ENCODE measurements at regions not wholly inside any gene's neighbourhood (a gene's known extent, or its start where the extent isn't known, plus 50 kb on each side); places are given as distances from the start of the nearest gene placed in this dataset.

DNA sequence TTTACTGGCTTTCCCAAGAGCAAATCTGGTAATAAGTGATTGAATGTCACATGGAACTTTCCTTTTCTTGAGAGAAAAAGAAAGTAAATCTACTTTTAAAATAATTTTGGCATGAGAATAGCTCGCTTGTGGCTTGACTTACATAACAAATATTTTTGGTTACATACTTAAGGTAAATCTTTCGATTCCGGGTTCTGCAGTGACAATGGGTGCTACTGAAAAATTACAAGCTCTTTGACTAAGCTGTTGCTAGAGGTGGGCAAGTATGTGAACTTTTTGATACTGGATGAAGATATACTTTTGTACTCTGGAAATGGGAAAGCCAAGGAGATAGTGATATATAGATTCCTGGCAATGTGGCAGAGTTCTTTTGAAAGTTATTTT is 51.9 kb upstream of the OTOL1 start:
- no peak overlapping the region for H3K27ac ChIP-seq (ENCODE audit: low read depth, low read length)
- no peaks in the 10 kb centered on the region for H3K4me1 Mint-ChIP-seq (ENCODE audit: low read depth, unreplicated experiment)
- no peaks in the 10 kb centered on the region for H3K79me2 ChIP-seq (ENCODE audit: insufficient read depth, low read length)

GRCh38 chr3:161443921-161444693 is 52.5 kb upstream of the OTOL1 start:
- DNase-seq (ENCODE audit: low read depth) = no peak
- H3K4me3 ChIP-seq (ENCODE audit: insufficient read depth, low read depth, low read length) = no peak overlapping the region
- no peaks in the 10 kb centered on the region for H3K27me3 Mint-ChIP-seq (ENCODE audit: low read depth, unreplicated experiment)
- H3K9me3 ChIP-seq (ENCODE audit: insufficient read depth, low read depth, low read length) = no peaks in the 10 kb centered on the region
- H3K27me3 ChIP-seq (ENCODE audit: insufficient read depth, low read length) = no peaks in the 10 kb centered on the region
- no peak overlapping the region for H3K27ac Mint-ChIP-seq (ENCODE audit: unreplicated experiment)
- H3K79me2 ChIP-seq (ENCODE audit: insufficient read depth, low read length) = no peaks in the 10 kb centered on the region
- FAIRE-seq = no peak
- H3K4me3 Mint-ChIP-seq (ENCODE audit: unreplicated experiment) = no peak overlapping the region
- no peak overlapping the region for H3K4me2 ChIP-seq (ENCODE audit: low read length)
- no peak for TF ChIP-seq EZH2 (IDR thresholded peaks at IDR 0.05; ENCODE audit: insufficient read depth, low read length)
- TF ChIP-seq, protein P1, sequence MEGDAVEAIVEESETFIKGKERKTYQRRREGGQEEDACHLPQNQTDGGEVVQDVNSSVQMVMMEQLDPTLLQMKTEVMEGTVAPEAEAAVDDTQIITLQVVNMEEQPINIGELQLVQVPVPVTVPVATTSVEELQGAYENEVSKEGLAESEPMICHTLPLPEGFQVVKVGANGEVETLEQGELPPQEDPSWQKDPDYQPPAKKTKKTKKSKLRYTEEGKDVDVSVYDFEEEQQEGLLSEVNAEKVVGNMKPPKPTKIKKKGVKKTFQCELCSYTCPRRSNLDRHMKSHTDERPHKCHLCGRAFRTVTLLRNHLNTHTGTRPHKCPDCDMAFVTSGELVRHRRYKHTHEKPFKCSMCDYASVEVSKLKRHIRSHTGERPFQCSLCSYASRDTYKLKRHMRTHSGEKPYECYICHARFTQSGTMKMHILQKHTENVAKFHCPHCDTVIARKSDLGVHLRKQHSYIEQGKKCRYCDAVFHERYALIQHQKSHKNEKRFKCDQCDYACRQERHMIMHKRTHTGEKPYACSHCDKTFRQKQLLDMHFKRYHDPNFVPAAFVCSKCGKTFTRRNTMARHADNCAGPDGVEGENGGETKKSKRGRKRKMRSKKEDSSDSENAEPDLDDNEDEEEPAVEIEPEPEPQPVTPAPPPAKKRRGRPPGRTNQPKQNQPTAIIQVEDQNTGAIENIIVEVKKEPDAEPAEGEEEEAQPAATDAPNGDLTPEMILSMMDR (IDR thresholded peaks at IDR 0.05; ENCODE audit: insufficient read depth, low read depth, low read length) = no peak
- H3K36me3 ChIP-seq (ENCODE audit: insufficient read depth, low read length) = no peaks in the 10 kb centered on the region
- H3K4me1 Mint-ChIP-seq (ENCODE audit: low read depth, unreplicated experiment) = no peaks in the 10 kb centered on the region
- no peaks in the 10 kb centered on the region for H4K20me1 ChIP-seq (ENCODE audit: insufficient read depth, low read length)
- H3K27ac ChIP-seq (ENCODE audit: low read depth, low read length) = no peak overlapping the region
- H3K9me3 Mint-ChIP-seq (ENCODE audit: unreplicated experiment) = no peaks in the 10 kb centered on the region
- H3K36me3 Mint-ChIP-seq (ENCODE audit: low read depth, unreplicated experiment) = no peaks in the 10 kb centered on the region
- no peak overlapping the region for H2AFZ ChIP-seq (ENCODE audit: low read depth, low read length)
- H3K9ac ChIP-seq (ENCODE audit: low read length) = no peak overlapping the region
- H3K4me1 ChIP-seq (ENCODE audit: insufficient read depth, low read length) = no peaks in the 10 kb centered on the region

More for the DNA sequence above, 51.9 kb upstream of the OTOL1 start:
- Histone ChIP-seq H3K27me3 (ENCODE audit: insufficient read depth, low read length) (no peaks in the 10 kb centered on the region), H4K20me1 (ENCODE audit: insufficient read depth, low read length) (no peaks in the 10 kb centered on the region), H3K9me3 (ENCODE audit: insufficient read depth, low read depth, low read length) (no peaks in the 10 kb centered on the region), H3K9ac (ENCODE audit: low read length) (no peak overlapping the region), H2AFZ (ENCODE audit: low read depth, low read length) (no peak overlapping the region), H3K4me2 (ENCODE audit: low read length) (no peak overlapping the region), H3K4me3 (ENCODE audit: insufficient read depth, low read depth, low read length) (no peak overlapping the region), H3K36me3 (ENCODE audit: insufficient read depth, low read length) (no peaks in the 10 kb centered on the region), H3K4me1 (ENCODE audit: insufficient read depth, low read length) (no peaks in the 10 kb centered on the region)
- FAIRE-seq = no peak
- no peak for TF ChIP-seq EZH2 (IDR thresholded peaks at IDR 0.05; ENCODE audit: insufficient read depth, low read length)
- TF ChIP-seq, protein P1 (IDR thresholded peaks at IDR 0.05; ENCODE audit: insufficient read depth, low read depth, low read length) = no peak
- DNase-seq (ENCODE audit: low read depth) = no peak
- Mint-ChIP-seq H3K4me3 (ENCODE audit: unreplicated experiment) (no peak overlapping the region), H3K36me3 (ENCODE audit: low read depth, unreplicated experiment) (no peaks in the 10 kb centered on the region), H3K27ac (ENCODE audit: unreplicated experiment) (no peak overlapping the region), H3K9me3 (ENCODE audit: unreplicated experiment) (no peaks in the 10 kb centered on the region), H3K27me3 (ENCODE audit: low read depth, unreplicated experiment) (no peaks in the 10 kb centered on the region)

- H3K27ac Mint-ChIP-seq (ENCODE audit: unreplicated experiment) = no peak overlapping the region
- Histone ChIP-seq H3K4me3 (ENCODE audit: insufficient read depth, low read depth, low read length) (no peak overlapping the region), H3K9me3 (ENCODE audit: insufficient read depth, low read depth, low read length) (no peaks in the 10 kb centered on the region), H3K79me2 (ENCODE audit: insufficient read depth, low read length) (no peaks in the 10 kb centered on the region), H3K9ac (ENCODE audit: low read length) (no peak overlapping the region), H4K20me1 (ENCODE audit: insufficient read depth, low read length) (no peaks in the 10 kb centered on the region), H3K27ac (ENCODE audit: low read depth, low read length) (no peak overlapping the region), H2AFZ (ENCODE audit: low read depth, low read length) (no peak overlapping the region), H3K36me3 (ENCODE audit: insufficient read depth, low read length) (no peaks in the 10 kb centered on the region), H3K4me2 (ENCODE audit: low read length) (no peak overlapping the region), H3K4me1 (ENCODE audit: insufficient read depth, low read length) (no peaks in the 10 kb centered on the region), H3K27me3 (ENCODE audit: insufficient read depth, low read length) (no peaks in the 10 kb centered on the region)
- FAIRE-seq = no peak
- no peaks in the 10 kb centered on the region for H3K4me1 Mint-ChIP-seq (ENCODE audit: low read depth, unreplicated experiment)
- no peaks in the 10 kb centered on the region for H3K27me3 Mint-ChIP-seq (ENCODE audit: low read depth, unreplicated experiment)
- no peak for DNase-seq (ENCODE audit: low read depth)
- no peaks in the 10 kb centered on the region for H3K9me3 Mint-ChIP-seq (ENCODE audit: unreplicated experiment)
- TF ChIP-seq, protein P1 (IDR thresholded peaks at IDR 0.05; ENCODE audit: insufficient read depth, low read depth, low read length) = no peak
- H3K4me3 Mint-ChIP-seq (ENCODE audit: unreplicated experiment) = no peak overlapping the region
- no peaks in the 10 kb centered on the region for H3K36me3 Mint-ChIP-seq (ENCODE audit: low read depth, unreplicated experiment)
Measured at GRCh38 chr3:161430307-161430706, 59.0 kb upstream of the SPTSSB start.
